Ovary (tissue), 7 donors: ENCODE measurements at regions not wholly inside any gene's neighbourhood (a gene's known extent, or its start where the extent isn't known, plus 50 kb on each side); places are given as distances from the start of the nearest gene placed in this dataset.

Experiments used
- DNase-seq, 5 donors: peaks; one replicate each; pipeline ENCODE4 v3.0.0-alpha.2; 2019 to 2020
- H3K27ac ChIP-seq, 2 donors: fragments of 200-600 bp; one replicate each; pipeline versions ENCODE4 v1.5.1 to v1.8.0; 2019 to 2022
- H3K27me3 ChIP-seq: fragments of 200-600 bp; one replicate; pipeline ENCODE4 v1.8.0; 2022
- H3K36me3 ChIP-seq: fragments of 200-600 bp; sonication (generic); one replicate; pipeline ENCODE4 v1.5.1; 2019
- H3K4me1 ChIP-seq: one replicate; pipeline ENCODE4 v1.8.1; 2013; ENCODE audit warnings: mild to moderate bottlenecking, moderate library complexity; ENCODE audit not compliant: insufficient read depth
- H3K4me3 ChIP-seq: fragments of 200-600 bp; sonication (generic); one replicate; pipeline ENCODE4 v1.5.1; 2017
- H3K9me3 ChIP-seq, 2 donors: fragments of 200-600 bp in 1 of 2; sonication (generic) in 1 of 2; one replicate each; pipeline versions ENCODE4 v1.5.1 to v1.8.1; 2013 to 2019; ENCODE audit warnings: mild to moderate bottlenecking in 1 of 2, moderate library complexity in 1 of 2
- EP300 ChIP-seq: sonication (generic); formaldehyde crosslinking; IDR thresholded peaks from one replicate; pipeline ENCODE4 v1.6.1; 2017; ENCODE audit warnings: antibody characterized with exemption
- POLR2A ChIP-seq: fragments of 450-650 bp; IDR thresholded peaks from one replicate; pipeline ENCODE4 v1.6.1; 2017; ENCODE audit warnings: antibody characterized with exemption, mild to moderate bottlenecking, moderate library complexity
- WGBS, 3 donors: extraction: QIAGEN DNeasy Blood & Tissue Kit in 1 of 3; methylation state at CpG; one replicate each; pipeline versions ENCODE4 v1.1.5 to v1.1.7; 2013 to 2017; 5-methylcytosine and 5-hydroxymethylcytosine counted together
- intact Hi-C, 4 donors: fragments of 100-400 bp; cut with DNase I; formaldehyde crosslinking; loops; one replicate each; pipeline versions ENCODE4 v1.11.0 to v1.15.1; 2022 to 2023
- TF ChIP-seq, protein P1 (sequence below), 3 donors: fragments of 450-650 bp in 2 of 3; fragments of 200-600 bp in 1 of 3; IDR thresholded peaks; one replicate each; pipeline versions ENCODE4 v1.5.1 to v1.8.0; 2016 to 2022; ENCODE audit warnings: antibody characterized with exemption in 3 of 3, mild to moderate bottlenecking in 1 of 3
- donor health status: DM: no; HTN: no; CAD: no; lungs with moderate emphysema.
- donor health status: DM: no; HTN: no; CAD: no.
- donor health status: Bipolar disorder and iron deficiency.
- donor health status: DM: no; HTN: no; CAD: no.
- donor health status: DM: yes; HTN: yes; CAD: no.

DNA sequence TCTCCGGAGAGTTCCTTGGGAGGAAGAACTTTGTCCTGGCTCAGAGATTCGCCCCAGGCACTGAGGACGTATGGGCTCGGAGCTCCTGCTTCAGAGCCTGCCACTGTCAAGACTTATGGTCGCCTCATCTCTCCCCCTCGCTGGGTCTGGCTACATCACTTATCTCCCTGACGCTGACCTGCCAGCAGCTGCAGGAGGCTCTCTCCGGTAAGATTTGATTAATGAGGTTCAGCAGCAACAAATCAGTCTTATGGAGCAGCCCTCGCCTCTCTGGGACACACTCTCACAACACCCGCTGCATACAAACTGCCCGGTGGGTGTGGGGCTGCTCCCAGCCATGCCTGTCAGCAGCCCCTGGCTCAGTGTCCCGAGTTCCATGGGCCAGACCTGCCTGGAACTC, 297.8 kb downstream of the RRAGC start:
- no peak overlapping the region for H3K27ac ChIP-seq
- TF ChIP-seq, protein P1, sequence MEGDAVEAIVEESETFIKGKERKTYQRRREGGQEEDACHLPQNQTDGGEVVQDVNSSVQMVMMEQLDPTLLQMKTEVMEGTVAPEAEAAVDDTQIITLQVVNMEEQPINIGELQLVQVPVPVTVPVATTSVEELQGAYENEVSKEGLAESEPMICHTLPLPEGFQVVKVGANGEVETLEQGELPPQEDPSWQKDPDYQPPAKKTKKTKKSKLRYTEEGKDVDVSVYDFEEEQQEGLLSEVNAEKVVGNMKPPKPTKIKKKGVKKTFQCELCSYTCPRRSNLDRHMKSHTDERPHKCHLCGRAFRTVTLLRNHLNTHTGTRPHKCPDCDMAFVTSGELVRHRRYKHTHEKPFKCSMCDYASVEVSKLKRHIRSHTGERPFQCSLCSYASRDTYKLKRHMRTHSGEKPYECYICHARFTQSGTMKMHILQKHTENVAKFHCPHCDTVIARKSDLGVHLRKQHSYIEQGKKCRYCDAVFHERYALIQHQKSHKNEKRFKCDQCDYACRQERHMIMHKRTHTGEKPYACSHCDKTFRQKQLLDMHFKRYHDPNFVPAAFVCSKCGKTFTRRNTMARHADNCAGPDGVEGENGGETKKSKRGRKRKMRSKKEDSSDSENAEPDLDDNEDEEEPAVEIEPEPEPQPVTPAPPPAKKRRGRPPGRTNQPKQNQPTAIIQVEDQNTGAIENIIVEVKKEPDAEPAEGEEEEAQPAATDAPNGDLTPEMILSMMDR (IDR thresholded peaks at IDR 0.05): no peak
- TF ChIP-seq POLR2A (no peak), EP300 (no peak)
- no peaks in the 10 kb centered on the region for H3K9me3 ChIP-seq
- H3K27me3 ChIP-seq: no peaks in the 10 kb centered on the region
- intact Hi-C loops: no loop called here
- H3K36me3 ChIP-seq: no peaks in the 10 kb centered on the region
- DNase-seq: no peak
- H3K4me1 ChIP-seq: peaks cover 4% of the 10 kb centered on the region
- H3K4me3 ChIP-seq: no peak overlapping the region
- WGBS, 3 donors: 13 to 16% (median 15%) methylated on average over 12 of the region's 12 CpGs

DNA sequence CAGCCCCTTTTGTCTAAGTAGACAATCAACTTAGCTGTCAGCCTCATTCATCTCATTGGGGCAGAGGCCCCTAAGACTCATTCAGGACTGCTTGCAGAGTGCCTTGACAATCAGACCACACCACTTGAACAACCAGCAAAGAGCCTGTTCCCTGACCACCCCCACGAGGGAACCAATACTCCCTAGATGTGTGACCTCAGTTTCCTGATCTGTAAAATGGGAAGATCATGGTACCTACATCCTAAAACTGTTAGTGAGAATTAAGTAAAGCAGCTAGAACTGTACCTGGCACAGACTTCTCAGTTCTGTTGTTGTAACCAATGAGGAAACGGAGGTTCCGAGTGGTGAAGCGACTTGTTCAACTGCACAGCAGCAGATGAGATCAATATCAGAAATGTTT, 298.5 kb downstream of the RRAGC start:
- intact Hi-C loops: no loop called here
- Histone ChIP-seq H3K27ac (no peak overlapping the region), H3K4me3 (no peak overlapping the region), H3K36me3 (no peaks in the 10 kb centered on the region), H3K27me3 (no peaks in the 10 kb centered on the region), H3K4me1 (peaks cover 4% of the 10 kb centered on the region), H3K9me3 (no peaks in the 10 kb centered on the region)
- TF ChIP-seq EP300: no peak
- 63 to 81% (median 79%) methylated on average over 4 of the region's 4 CpGs for WGBS, 3 donors
- no peak for DNase-seq

DNA sequence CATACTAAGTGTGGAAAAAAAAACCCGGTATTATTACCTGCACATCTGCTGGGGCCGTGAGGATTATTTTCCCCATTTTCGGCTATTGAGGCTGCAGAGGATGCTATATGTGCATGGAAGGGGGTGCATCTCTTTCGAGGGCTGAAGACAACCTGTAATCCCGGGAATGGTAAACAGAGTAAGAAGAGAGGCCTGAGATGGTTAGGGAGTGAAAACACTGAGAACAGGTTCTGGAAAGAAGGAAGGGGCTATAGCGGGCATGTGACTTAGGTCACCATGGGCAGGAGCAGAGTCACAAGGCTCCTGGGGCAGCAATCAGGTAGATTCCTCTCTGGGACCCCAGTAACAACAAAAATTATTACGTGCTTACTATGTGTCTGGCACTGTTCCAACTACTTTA, 299.1 kb downstream of the RRAGC start:
- H3K36me3 ChIP-seq: no peaks in the 10 kb centered on the region
- intact Hi-C loops: no loop called here
- peaks cover 4% of the 10 kb centered on the region for H3K4me1 ChIP-seq
- H3K4me3 ChIP-seq: no peak overlapping the region
- no peaks in the 10 kb centered on the region for H3K9me3 ChIP-seq
- DNase-seq: no peak
- WGBS, 3 donors: 56 to 72% (median 66%) methylated on average over 7 of the region's 7 CpGs
- H3K27ac ChIP-seq: no peak overlapping the region
- TF ChIP-seq POLR2A: no peak
- TF ChIP-seq, protein P1 (IDR thresholded peaks at IDR 0.05): no peak
- no peak for TF ChIP-seq EP300
- no peaks in the 10 kb centered on the region for H3K27me3 ChIP-seq

DNA sequence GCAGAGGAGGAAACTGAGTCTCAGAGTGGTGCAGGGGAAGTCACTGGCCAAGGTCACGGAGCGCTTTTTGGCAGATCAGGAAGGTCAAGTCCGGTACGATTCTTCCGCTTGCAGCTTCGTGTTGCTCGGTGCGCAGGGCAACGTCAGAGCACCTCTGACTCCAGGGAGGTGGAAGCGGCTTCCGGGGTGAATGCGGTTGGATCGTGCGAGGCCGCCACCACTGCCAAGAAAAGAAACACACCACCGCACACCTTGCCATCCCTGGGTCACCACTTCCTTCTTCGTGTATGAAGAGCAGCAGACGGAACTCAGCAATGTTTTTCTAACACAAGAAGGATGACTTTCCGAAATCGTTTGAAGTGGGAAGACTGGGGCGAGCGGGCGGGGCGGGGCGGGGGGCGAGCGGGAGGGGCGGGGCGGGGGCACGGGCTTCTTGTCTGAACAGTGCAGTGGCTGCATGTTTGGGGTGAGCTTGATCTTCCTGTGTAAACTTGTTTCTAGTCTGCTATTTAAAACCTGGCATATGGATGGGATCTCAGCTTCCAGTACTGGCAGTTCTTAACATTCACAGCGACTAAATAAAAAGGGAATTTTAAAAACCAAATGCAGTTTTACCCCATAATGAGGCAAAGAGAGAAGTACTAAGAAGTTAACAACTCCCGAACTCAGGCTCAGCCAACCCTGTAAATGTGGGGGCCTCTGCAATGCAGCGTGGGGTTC, 300.0 kb downstream of the RRAGC start:
- Histone ChIP-seq H3K36me3 (no peaks in the 10 kb centered on the region), H3K4me1 (peaks cover 4% of the 10 kb centered on the region), H3K9me3 (no peaks in the 10 kb centered on the region), H3K4me3 (no peak overlapping the region), H3K27ac (no peak overlapping the region), H3K27me3 (no peaks in the 10 kb centered on the region)
- peak in 4 of 5 donors; percentile 16 to 57 (median 24) for DNase-seq
- 4 to 5% (median 5%) methylated on average over 33 of the region's 33 CpGs for WGBS, 3 donors
- TF ChIP-seq POLR2A (no peak), EP300 (no peak)
- TF ChIP-seq, protein P1 (IDR thresholded peaks at IDR 0.05): no peak
- intact Hi-C loops: no loop called here
